ENCODE measurements at regions not wholly inside any gene's neighbourhood (a gene's known extent, or its start where the extent isn't known, plus 50 kb on each side); places are given as distances from the start of the nearest gene placed in this dataset.

DNA sequence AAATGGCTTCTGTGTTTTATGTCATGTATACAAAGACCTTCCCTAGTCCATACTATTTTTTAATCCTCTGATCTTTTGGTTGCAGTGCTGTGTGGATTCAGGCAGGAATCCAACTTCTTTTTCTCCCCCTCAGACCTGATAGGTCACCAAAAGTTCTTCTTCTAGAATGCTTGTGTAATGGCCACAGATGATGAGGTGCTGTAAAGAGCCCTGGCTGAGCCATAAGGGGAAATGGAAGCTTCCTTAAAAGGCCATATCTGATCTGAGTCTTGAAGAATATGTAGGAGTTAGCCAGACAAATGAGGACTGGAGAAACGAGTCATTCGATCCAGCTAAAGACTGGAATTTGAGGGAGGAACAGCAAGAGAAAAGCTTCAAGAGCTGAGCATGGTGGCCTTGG is 353.9 kb downstream of the PCNX1 start:
- no peak for TF ChIP-seq EZH2 (IDR thresholded peaks at IDR 0.05; ENCODE audit: insufficient read depth, low read length)
- TF ChIP-seq, protein P1, sequence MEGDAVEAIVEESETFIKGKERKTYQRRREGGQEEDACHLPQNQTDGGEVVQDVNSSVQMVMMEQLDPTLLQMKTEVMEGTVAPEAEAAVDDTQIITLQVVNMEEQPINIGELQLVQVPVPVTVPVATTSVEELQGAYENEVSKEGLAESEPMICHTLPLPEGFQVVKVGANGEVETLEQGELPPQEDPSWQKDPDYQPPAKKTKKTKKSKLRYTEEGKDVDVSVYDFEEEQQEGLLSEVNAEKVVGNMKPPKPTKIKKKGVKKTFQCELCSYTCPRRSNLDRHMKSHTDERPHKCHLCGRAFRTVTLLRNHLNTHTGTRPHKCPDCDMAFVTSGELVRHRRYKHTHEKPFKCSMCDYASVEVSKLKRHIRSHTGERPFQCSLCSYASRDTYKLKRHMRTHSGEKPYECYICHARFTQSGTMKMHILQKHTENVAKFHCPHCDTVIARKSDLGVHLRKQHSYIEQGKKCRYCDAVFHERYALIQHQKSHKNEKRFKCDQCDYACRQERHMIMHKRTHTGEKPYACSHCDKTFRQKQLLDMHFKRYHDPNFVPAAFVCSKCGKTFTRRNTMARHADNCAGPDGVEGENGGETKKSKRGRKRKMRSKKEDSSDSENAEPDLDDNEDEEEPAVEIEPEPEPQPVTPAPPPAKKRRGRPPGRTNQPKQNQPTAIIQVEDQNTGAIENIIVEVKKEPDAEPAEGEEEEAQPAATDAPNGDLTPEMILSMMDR (IDR thresholded peaks at IDR 0.05; ENCODE audit: insufficient read depth, low read depth, low read length) = no peak
- H3K4me1 Mint-ChIP-seq (ENCODE audit: low read depth, unreplicated experiment) = peaks cover 12% of the 10 kb centered on the region
- H3K4me1 ChIP-seq (ENCODE audit: insufficient read depth, low read length) = no peaks in the 10 kb centered on the region
- H3K36me3 Mint-ChIP-seq (ENCODE audit: low read depth, unreplicated experiment) = no peaks in the 10 kb centered on the region
- H3K27me3 Mint-ChIP-seq (ENCODE audit: low read depth, unreplicated experiment) = no peaks in the 10 kb centered on the region
- H3K4me3 Mint-ChIP-seq (ENCODE audit: unreplicated experiment) = no peak overlapping the region
- H3K9me3 Mint-ChIP-seq (ENCODE audit: unreplicated experiment) = peaks cover 13% of the 10 kb centered on the region
- H3K27me3 ChIP-seq (ENCODE audit: insufficient read depth, low read length) = no peaks in the 10 kb centered on the region
- peak overlapping the region; percentile 60 for H3K27ac Mint-ChIP-seq (ENCODE audit: unreplicated experiment)
- no peaks in the 10 kb centered on the region for H4K20me1 ChIP-seq (ENCODE audit: insufficient read depth, low read length)
- H3K9ac ChIP-seq (ENCODE audit: low read length) = no peak overlapping the region
- DNase-seq (ENCODE audit: low read depth) (peak; percentile 81), FAIRE-seq (no peak)
- no peak overlapping the region for H3K4me2 ChIP-seq (ENCODE audit: low read length)
- H3K4me3 ChIP-seq (ENCODE audit: insufficient read depth, low read depth, low read length) = no peak overlapping the region
- peaks cover 3% of the 10 kb centered on the region for H3K9me3 ChIP-seq (ENCODE audit: insufficient read depth, low read depth, low read length)
- no peak overlapping the region for H3K27ac ChIP-seq (ENCODE audit: low read depth, low read length)
- H3K79me2 ChIP-seq (ENCODE audit: insufficient read depth, low read length) = no peaks in the 10 kb centered on the region
- peak overlapping the region; percentile 49 for H2AFZ ChIP-seq (ENCODE audit: low read depth, low read length)
- no peaks in the 10 kb centered on the region for H3K36me3 ChIP-seq (ENCODE audit: insufficient read depth, low read length)

DNA sequence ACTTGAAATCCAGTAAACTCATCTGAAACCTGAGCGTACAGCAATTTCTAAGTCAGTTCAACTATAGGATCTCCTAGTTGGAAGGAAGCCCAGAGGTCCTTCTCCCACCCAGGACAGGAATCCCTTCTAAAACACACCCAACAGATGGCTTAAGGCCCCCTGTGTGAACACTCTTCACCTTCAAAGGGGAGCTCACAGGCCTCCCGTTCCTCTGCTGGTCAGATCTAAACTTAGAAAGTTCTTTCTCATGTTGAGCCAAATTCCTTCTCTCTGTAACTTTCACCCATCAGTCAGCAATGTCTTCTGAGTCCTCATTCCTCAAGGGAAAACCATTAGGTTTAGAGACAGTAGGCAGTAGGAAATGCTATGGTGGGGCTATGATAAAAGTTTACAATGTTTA is 355.2 kb downstream of the PCNX1 start:
- Histone ChIP-seq H3K4me1 (ENCODE audit: insufficient read depth, low read length) (no peaks in the 10 kb centered on the region), H3K4me3 (ENCODE audit: insufficient read depth, low read depth, low read length) (no peak overlapping the region), H3K36me3 (ENCODE audit: insufficient read depth, low read length) (no peaks in the 10 kb centered on the region), H3K9ac (ENCODE audit: low read length) (no peak overlapping the region), H2AFZ (ENCODE audit: low read depth, low read length) (no peak overlapping the region), H3K4me2 (ENCODE audit: low read length) (no peak overlapping the region), H3K79me2 (ENCODE audit: insufficient read depth, low read length) (no peaks in the 10 kb centered on the region), H3K27ac (ENCODE audit: low read depth, low read length) (no peak overlapping the region), H3K27me3 (ENCODE audit: insufficient read depth, low read length) (no peaks in the 10 kb centered on the region), H3K9me3 (ENCODE audit: insufficient read depth, low read depth, low read length) (peaks cover 3% of the 10 kb centered on the region), H4K20me1 (ENCODE audit: insufficient read depth, low read length) (no peaks in the 10 kb centered on the region)
- Mint-ChIP-seq H3K36me3 (ENCODE audit: low read depth, unreplicated experiment) (no peaks in the 10 kb centered on the region), H3K9me3 (ENCODE audit: unreplicated experiment) (peaks cover 13% of the 10 kb centered on the region), H3K4me1 (ENCODE audit: low read depth, unreplicated experiment) (peaks cover 14% of the 10 kb centered on the region), H3K4me3 (ENCODE audit: unreplicated experiment) (no peak overlapping the region), H3K27ac (ENCODE audit: unreplicated experiment) (peak overlapping the region; percentile 62), H3K27me3 (ENCODE audit: low read depth, unreplicated experiment) (no peaks in the 10 kb centered on the region)
- FAIRE-seq = no peak
- no peak for TF ChIP-seq EZH2 (IDR thresholded peaks at IDR 0.05; ENCODE audit: insufficient read depth, low read length)
- TF ChIP-seq, protein P1 (IDR thresholded peaks at IDR 0.05; ENCODE audit: insufficient read depth, low read depth, low read length) = no peak
- peak; percentile 36 for DNase-seq (ENCODE audit: low read depth)

DNA sequence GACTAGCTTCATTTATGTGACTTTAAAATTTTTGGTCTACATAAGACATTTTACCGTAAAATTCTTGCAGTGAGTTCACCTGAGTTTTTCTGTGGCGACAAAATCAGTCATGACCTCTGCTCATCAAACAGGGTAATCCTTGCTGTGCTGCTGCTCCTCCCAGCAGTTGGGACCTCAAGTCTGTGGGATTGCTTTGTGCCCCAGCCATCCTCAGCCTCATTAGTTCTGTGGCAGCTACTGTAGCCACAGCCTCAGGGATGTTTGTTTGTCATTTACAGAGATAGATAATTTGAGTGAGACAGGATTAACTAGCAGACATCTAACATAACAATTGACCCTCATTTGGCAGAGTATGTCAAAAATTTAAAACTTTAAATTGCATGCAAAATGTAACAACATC is 357.0 kb downstream of the PCNX1 start:
- TF ChIP-seq, protein P1 (IDR thresholded peaks at IDR 0.05; ENCODE audit: insufficient read depth, low read depth, low read length) = no peak
- no peak for TF ChIP-seq EZH2 (IDR thresholded peaks at IDR 0.05; ENCODE audit: insufficient read depth, low read length)
- Histone ChIP-seq H3K9me3 (ENCODE audit: insufficient read depth, low read depth, low read length) (no peaks in the 10 kb centered on the region), H4K20me1 (ENCODE audit: insufficient read depth, low read length) (no peaks in the 10 kb centered on the region), H3K4me1 (ENCODE audit: insufficient read depth, low read length) (no peaks in the 10 kb centered on the region), H2AFZ (ENCODE audit: low read depth, low read length) (no peak overlapping the region), H3K36me3 (ENCODE audit: insufficient read depth, low read length) (no peaks in the 10 kb centered on the region), H3K27me3 (ENCODE audit: insufficient read depth, low read length) (no peaks in the 10 kb centered on the region), H3K79me2 (ENCODE audit: insufficient read depth, low read length) (no peaks in the 10 kb centered on the region), H3K4me3 (ENCODE audit: insufficient read depth, low read depth, low read length) (no peak overlapping the region), H3K4me2 (ENCODE audit: low read length) (no peak overlapping the region), H3K27ac (ENCODE audit: low read depth, low read length) (no peak overlapping the region), H3K9ac (ENCODE audit: low read length) (no peak overlapping the region)
- peaks cover 14% of the 10 kb centered on the region for H3K4me1 Mint-ChIP-seq (ENCODE audit: low read depth, unreplicated experiment)
- no peaks in the 10 kb centered on the region for H3K36me3 Mint-ChIP-seq (ENCODE audit: low read depth, unreplicated experiment)
- no peak overlapping the region for H3K27ac Mint-ChIP-seq (ENCODE audit: unreplicated experiment)
- FAIRE-seq (no peak), DNase-seq (ENCODE audit: low read depth) (no peak)
- H3K4me3 Mint-ChIP-seq (ENCODE audit: unreplicated experiment) = no peak overlapping the region
- no peaks in the 10 kb centered on the region for H3K27me3 Mint-ChIP-seq (ENCODE audit: low read depth, unreplicated experiment)
- peaks cover 10% of the 10 kb centered on the region for H3K9me3 Mint-ChIP-seq (ENCODE audit: unreplicated experiment)
